ENCODE measurements at regions not wholly inside any gene's neighbourhood (a gene's known extent, or its start where the extent isn't known, plus 50 kb on each side); places are given as distances from the start of the nearest gene placed in this dataset.

DNA sequence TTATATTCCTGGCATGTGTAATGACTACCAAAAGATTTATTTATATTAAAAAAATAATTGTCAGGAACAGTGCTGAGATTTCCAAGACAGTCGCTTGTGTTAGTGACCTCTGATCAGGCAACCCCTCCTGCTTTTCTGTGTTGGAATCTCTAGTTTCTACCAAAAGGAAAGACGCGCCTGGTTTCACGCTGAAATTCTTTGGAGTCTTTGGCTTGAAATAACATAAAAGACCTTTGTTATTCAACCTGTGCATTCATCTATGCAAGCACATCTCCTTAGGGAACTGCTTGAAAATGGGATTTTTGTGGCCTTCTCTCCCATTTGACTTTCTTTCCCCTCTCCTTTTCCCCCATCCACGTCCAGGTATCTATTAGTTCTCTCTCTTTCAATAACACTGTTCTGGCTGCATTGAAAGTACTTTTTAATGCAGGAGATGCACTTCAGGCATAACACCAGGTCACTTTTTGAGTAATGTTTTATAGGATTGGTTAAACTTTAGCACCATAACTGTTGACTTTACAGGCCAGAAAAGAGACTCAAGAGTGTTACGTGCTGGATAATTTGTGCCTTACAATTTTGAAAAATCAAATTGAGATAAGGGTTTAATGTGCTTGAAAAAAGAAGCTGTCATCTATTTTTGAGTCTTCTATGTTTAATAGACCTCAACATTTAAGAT is 172.7 kb downstream of the GPAT3 start:
- DNase-seq: no peak

DNA sequence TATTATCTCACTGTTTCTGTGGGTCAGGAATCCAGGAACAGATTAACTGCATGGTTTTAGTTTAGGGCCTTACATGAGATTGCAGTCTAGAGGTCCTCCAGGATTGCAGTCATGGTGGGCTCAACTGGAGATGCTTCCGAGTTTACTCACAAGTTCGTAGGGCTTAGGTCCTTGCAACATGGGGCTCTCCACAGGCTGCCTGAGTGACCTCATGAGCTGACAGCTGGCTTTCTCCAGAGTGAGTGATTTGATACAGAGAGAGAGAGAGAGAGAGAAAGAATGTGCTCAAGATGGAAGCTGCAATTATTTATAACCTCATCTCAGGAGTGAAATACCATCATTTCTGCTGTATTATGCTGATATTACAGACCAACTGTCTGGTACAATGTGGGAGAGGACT is 168.9 kb downstream of the GPAT3 start:
- DNase-seq: no peak

DNA sequence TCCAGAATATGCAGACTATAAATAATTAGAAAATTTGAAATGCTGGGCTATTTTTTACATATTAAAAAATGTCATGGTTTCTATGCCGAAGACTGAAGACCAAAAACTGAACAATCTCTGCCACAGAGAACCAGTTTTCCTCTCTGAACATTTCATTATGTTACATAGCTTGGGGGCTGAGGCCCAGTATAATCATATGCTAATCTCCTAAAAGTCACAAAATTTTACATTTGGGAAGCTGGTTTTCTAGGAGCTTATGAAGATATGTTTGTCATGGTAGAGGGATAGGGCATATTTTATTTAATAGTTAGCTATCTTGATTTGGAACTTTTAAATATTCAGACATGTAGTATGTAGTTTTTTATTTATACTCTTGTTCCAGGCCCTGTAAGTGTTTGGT is 167.8 kb downstream of the GPAT3 start:
- DNase-seq: no peak

DNA sequence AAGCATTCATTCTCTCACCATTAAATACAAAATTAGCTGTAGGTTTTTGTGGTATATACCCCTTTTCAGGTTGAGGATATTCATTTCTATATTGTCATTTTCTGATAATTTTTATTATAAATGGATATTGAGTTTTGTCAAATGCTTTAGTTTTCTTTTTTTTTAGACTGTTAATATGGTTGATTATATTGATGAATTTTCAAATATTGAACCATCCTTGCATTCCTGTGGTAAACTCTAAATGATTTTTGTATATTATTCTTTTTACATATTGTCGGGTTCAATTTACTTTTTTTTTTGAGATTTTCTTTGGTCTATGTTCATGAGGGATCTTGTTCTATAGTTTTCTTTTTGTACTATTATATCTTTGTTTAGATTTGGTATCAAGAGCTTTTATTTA is 165.1 kb downstream of the GPAT3 start:
- no peak for DNase-seq

DNA sequence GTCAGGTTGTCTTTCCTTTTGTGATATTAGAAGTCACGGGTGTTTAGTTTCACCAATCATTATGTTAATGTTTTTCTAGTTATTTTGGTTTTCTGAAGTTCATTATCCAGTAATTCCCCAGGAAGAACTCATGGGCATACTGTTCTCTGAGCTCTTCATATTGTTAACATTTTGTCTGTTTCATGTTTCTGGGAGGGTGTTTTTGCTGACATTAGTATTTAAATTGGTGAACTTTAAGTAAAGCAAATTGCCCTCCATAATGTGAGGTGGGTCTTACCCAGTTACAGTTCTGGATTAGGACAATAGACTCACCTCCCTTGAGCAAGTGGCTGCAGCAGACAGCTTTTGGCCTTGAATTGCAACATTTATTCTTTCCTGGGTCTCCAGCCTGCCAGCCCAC is 163.4 kb downstream of the GPAT3 start:
- DNase-seq: no peak

DNA sequence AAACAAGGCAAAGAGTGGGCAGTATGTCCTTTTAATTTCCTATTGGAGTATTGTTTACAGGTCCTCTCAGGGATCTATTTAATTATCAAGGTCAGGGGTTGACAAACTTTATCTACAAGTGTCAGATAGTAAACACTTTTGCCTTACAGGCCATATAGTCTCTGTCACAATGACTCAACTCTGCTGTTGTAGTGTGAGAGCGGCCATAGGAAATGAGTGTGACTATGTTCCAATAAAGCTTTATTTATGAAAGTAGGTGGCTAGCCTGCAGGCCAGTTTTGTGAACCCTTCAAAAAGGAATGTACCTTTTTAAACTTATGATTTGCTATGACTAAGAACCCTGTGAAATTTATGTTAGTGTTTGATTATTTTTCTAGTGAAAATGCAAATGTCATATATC is 156.1 kb downstream of the GPAT3 start:
- no peak for DNase-seq

DNA sequence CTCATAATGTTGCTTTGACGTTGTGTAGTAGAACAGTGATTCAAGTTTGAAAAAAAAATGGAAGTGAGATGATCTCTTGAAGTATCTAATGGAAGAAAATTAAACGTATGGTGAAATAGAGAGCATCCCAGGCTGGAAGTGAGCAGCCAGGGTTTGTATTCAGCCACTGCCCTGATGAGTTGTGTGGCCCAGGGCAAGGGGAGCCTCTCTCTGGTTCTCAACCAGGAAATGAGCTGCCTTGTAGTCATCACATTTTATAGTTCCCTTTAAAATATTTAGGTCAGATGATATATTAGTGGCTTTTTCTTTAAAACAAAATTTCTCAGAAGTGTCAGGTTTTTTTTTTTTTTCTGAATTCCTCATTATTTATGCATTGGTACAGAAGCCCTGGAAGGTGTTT is 150.3 kb downstream of the GPAT3 start:
- DNase-seq: no peak

DNA sequence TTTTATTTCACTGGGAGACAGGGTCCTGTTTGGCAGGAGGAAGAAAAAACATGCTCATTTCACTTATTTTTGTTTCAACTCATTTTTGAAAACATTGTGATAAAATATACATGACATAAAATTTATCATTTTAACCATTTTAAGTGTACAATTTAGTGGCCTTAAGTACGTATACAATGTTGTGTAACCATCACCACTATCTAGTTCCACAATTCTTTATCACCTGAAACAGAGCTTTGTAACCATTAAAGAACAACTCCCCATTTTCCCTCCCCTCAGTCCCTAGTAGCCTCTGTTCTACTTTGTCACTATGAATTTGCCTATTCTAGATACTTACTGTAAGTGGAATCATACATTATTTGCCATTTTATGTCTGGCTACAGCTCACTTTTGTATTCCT is 143.8 kb downstream of the GPAT3 start:
- DNase-seq: no peak

DNA sequence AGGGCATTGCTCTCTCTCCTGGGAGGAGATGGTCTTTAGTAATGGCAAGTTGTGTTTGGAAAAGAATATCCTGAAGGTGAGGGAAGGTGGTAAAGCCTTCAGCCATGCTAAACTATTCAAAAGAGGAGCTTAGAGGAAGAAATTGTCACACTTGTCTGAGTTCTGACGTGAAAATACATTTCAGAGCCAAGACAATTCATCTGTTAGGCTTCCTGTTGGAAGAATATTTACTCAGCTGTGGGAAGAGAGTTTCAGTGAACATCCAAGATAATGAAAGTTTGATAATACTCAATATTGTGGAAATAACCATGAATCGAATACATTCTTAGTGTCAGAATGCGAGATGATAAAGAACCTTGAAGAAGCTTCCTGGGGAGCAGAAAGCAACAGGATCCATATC is 143.3 kb downstream of the GPAT3 start:
- no peak for DNase-seq

DNA sequence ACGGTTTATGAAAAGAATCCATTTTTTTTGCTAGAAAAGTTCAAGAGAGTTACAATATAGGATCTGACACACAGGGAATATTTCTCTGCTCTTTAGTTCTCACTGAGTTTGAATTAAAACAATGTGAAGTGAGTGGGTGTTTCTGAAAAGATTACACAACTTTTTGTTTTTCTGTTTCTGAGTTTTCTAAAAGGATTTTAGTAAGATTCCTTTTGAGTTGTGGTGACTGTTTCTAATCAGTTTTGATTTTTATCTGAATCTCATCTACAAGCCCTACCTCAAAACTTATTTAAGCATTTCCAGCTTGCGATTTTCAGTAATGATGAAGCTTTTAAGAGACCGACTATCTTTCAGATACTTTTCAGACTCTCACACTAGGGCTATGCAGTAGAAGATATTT is 141.7 kb downstream of the GPAT3 start:
- no peak for DNase-seq

DNA sequence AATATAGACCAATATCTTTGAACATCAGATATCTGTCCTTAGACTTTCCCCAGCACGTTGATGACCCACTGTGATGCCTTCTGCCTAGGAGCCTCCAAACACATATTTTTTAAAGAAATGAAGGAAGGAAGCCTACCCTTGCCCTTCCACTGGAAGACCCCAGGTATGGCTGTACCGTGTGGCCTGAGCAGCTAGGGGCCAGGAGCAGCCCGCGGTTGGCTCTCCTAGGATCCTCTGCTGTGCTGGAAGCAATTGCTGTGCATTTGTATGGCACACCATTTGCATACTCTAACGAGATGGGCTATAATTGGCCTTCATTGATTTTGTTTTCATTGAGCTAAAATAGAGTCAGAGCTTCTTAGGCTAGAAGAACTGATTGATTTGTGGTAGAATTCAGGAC is 128.8 kb downstream of the GPAT3 start:
- no peak for DNase-seq

DNA sequence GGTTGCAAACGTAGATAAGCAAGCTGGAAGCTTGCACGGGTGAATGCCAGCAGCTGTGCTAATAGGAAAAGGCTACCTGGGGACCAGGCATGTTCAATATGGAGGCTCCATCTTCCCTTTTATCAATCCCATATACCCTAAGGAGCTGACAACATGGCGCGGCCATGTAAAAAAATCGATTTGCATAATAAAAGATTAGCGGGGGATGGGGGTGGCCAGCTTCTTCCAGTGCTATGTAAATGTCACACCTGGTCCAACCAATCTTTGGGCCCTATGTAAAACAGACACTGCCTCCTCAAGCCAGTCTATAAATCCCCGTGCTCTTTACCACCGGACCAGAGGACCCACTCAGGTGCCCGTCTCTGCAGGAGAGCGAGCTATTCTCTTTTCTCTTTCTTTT is 128.2 kb downstream of the GPAT3 start:
- DNase-seq: no peak

DNA sequence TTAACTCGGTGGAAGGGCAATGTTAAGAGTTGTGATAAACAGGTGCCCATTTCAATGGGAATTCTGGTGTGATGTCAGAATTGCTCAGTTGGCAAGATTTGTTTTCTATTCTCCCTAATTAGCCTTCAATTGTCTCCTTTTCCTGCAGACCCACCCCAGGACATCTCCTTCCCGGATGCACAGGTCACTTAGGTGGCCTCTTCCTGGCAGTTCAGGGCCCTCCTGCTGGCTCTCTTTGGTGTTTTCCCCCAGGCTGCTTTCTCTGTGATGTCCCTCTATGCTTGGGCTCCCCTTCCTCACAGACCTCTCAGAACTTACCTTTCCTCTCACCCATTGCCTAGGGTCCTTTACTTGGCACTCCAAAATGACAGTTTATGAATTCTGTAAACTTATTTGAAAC is 126.3 kb downstream of the GPAT3 start:
- no peak for DNase-seq

DNA sequence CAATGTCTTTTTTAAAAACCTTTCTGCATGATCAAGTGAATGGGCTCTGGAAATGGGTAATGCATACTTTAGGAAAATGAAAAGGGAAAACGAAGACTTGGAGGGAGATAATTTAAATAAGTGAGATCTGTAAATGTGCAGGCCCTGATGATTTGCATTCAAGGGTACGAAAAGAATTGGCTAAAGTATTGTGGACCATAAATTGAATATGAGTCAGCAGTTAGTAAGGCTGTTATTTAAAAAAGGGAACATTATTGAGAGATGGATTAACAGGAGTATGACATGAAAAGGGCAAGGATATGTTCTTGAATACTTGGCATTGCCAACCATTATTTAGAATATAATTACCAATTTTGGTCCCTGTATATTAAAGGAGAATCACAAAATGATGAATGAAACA is 125.5 kb downstream of the GPAT3 start:
- no peak for DNase-seq

DNA sequence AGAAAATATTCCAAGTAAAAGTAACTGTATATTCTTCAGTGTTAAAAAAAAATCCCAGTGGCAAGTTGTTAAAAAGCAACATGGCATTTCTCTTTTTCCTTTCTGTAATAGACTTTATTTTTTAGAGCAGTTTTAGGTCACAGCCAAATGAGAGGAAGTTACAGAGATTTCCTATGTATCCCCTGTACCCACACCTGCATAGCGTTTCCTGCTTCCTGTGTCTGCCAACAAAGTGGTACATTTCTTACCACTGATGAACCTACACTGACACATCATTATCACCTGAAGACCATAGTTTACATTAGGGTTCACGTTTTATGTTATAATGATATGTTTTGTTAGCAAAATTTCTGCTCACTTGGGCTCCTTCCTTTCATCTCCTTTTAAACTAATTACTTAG is 124.7 kb downstream of the GPAT3 start:
- no peak for DNase-seq

DNA sequence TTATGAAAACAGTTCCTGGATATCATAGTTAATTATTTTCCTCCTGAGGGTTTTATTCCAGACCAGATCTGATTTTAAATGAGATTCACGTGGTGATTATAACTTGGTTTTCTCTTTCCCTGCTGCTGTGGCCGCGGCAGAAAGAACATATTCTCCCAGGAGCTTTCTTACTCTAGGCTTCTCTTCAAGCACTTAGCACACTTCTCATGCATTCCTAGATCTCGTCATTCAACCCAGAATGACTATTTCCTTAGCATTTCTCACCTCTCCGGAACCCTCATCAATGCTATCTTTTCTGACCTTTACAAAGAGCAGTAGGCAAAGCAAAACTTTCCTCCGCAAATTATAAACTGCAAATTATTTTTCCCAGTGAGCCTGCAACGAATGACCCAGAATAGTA is 122.9 kb downstream of the GPAT3 start:
- no peak for DNase-seq

DNA sequence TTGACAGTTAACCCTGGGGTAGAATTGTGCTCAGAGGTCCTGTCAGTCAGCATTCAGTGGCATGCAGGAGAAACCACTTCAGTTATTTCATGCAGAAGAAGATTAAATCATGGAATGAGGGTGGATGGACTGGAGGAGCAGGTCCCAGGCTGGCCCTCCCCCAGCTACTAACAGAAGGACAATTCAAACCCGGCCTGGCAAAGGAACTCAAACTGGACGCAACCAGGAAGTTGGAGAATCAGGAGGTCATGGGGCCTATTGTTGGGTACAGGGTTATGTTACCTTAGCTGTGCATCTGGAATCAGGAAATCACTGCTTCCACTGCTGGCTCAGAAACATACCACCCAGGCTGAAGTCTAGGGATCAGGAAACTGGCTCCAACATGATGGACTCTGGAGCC is 121.4 kb downstream of the GPAT3 start:
- DNase-seq: no peak

Data from C1 segment of cervical spinal cord (tissue), 14 donors.